ENCODE measurements at regions not wholly inside any gene's neighbourhood (a gene's known extent, or its start where the extent isn't known, plus 50 kb on each side); places are given as distances from the start of the nearest gene placed in this dataset.

GRCh38 chr4:114156371-114156770 lies 176.9 kb upstream of the ARSJ start:
- CTCF ChIA-PET (ENCODE audit: partially characterized antibody): no interaction called here
- 85% methylated on average over 1 of the region's 1 CpG; no CpG with 5 or more reads in 1 of the 2 experiments for WGBS, 2 experiments (ENCODE audit: extremely low coverage in 1 of 2, insufficient coverage in 1 of 2, insufficient read length in 1 of 2, insufficient replicate concordance in 2 of 2, low coverage in 1 of 2, low lambda C conversion rate in 2 of 2, missing lambda C conversion rate in 1 of 2)
- H3K23ac ChIP-seq (ENCODE audit: insufficient read length): no peak overlapping the region
- no peak overlapping the region for H4K5ac ChIP-seq (ENCODE audit: insufficient read length, low read depth, low read length)
- H2BK5ac ChIP-seq (ENCODE audit: low read depth, low read length): no peak overlapping the region
- H4K91ac ChIP-seq (replicated peaks; ENCODE audit: insufficient read length, low read length): no peak overlapping the region
- H2BK12ac ChIP-seq (ENCODE audit: low read depth, low read length): no peak overlapping the region
- H3K27me3 ChIP-seq (replicated peaks in 1 of 4; ENCODE audit: control insufficient read depth in 3 of 4, extremely low read depth in 1 of 4, insufficient read depth in 3 of 4, low read length in 3 of 4): no peaks in the 10 kb centered on the region
- H3K4me3 ChIP-seq (ENCODE audit: extremely low read depth in 1 of 4, insufficient read depth in 2 of 4, low read depth in 3 of 4, low read length in 4 of 4): no peak overlapping the region
- no peak for DNase-seq (ENCODE audit: low read depth in 1 of 2, low spot score in 2 of 2)
- POLR2A ChIA-PET (ENCODE audit: partially characterized antibody): no interaction called here
- no peaks in the 10 kb centered on the region for H3K9me3 ChIP-seq (ENCODE audit: insufficient read depth in 2 of 2, low read depth in 1 of 2, low read length in 1 of 2)
- H3K36me3 ChIP-seq (ENCODE audit: control insufficient read depth in 2 of 4, insufficient read depth in 4 of 4, low read length in 3 of 4): no peaks in the 10 kb centered on the region
- no peak overlapping the region for H3K27ac ChIP-seq (ENCODE audit: low read depth, low read length)
- H2BK120ac ChIP-seq (replicated peaks; ENCODE audit: low read depth, low read length): no peak overlapping the region
- H3K9ac ChIP-seq (replicated peaks in 1 of 4; ENCODE audit: extremely low read depth in 1 of 4, low read depth in 3 of 4, low read length in 3 of 4): no peak overlapping the region
- H4K8ac ChIP-seq (ENCODE audit: extremely low read depth, insufficient read depth, low read length): no peak overlapping the region
- H3K56ac ChIP-seq (replicated peaks; ENCODE audit: insufficient read length, low read depth, low read length): no peak overlapping the region
- H2AK5ac ChIP-seq (ENCODE audit: low read depth, low read length): no peak overlapping the region
- no peaks in the 10 kb centered on the region for H3K79me1 ChIP-seq (ENCODE audit: low read depth, low read length)
- no peaks in the 10 kb centered on the region for H3K23me2 ChIP-seq (ENCODE audit: low read depth, low read length)
- H3K4me2 ChIP-seq (ENCODE audit: insufficient read depth in 1 of 2, low read depth in 2 of 2, low read length in 2 of 2): no peak overlapping the region
- no peak overlapping the region for H3K14ac ChIP-seq (ENCODE audit: insufficient read length)
- H2AFZ ChIP-seq (ENCODE audit: low read length): no peak overlapping the region
- H2BK20ac ChIP-seq (ENCODE audit: low read length): no peak overlapping the region
- no peak overlapping the region for H3K18ac ChIP-seq (ENCODE audit: extremely low read depth, low read length)
- H3K4me1 ChIP-seq (replicated peaks in 1 of 4; ENCODE audit: control insufficient read depth in 3 of 4, insufficient read depth in 4 of 4, low read length in 3 of 4): no peaks in the 10 kb centered on the region
- H2BK15ac ChIP-seq (ENCODE audit: low read length): no peak overlapping the region
- H4K20me1 ChIP-seq (replicated peaks in 1 of 2; ENCODE audit: control insufficient read depth in 1 of 2, insufficient read depth in 2 of 2, low read length in 2 of 2): no peaks in the 10 kb centered on the region
- H3K4ac ChIP-seq (replicated peaks; ENCODE audit: insufficient read length, low read depth, low read length): no peak overlapping the region
- H3K79me2 ChIP-seq (ENCODE audit: control insufficient read depth in 1 of 2, insufficient read depth in 2 of 2, low read length in 2 of 2): no peaks in the 10 kb centered on the region
- FAIRE-seq: no peak
- TF ChIP-seq, protein P1, sequence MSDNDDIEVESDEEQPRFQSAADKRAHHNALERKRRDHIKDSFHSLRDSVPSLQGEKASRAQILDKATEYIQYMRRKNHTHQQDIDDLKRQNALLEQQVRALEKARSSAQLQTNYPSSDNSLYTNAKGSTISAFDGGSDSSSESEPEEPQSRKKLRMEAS (IDR thresholded peaks at IDR 0.05): no peak
- TF ChIP-seq BACH1 (IDR thresholded peaks at IDR 0.05; ENCODE audit: low read length) (no peak), BCL11A (IDR thresholded peaks at IDR 0.05; ENCODE audit: low read depth in 2 of 2, low read length in 2 of 2) (no peak), RAD21 (IDR thresholded peaks at IDR 0.05 in 1 of 2, conservative IDR thresholded peaks at IDR 0.05 in 1 of 2; ENCODE audit: low read depth in 2 of 2, low read length in 2 of 2) (no peak), CBX5 (IDR thresholded peaks at IDR 0.05; ENCODE audit: low read depth, low read length) (no peak), NRF1 (IDR thresholded peaks at IDR 0.05; ENCODE audit: low read depth, low read length) (no peak), RBBP5 (IDR thresholded peaks at IDR 0.05; ENCODE audit: borderline replicate concordance, low read depth, low read length) (no peak), KDM5A (IDR thresholded peaks at IDR 0.05; ENCODE audit: low read length) (no peak), RNF2 (IDR thresholded peaks at IDR 0.05; ENCODE audit: borderline replicate concordance, low read depth, low read length, missing control alignments, poor library complexity, severe bottlenecking) (no peak), JUND (IDR thresholded peaks at IDR 0.05; ENCODE audit: low read length) (no peak), CREB1 (IDR thresholded peaks at IDR 0.05) (no peak), GABPA (IDR thresholded peaks at IDR 0.05; ENCODE audit: borderline replicate concordance, insufficient read depth, low read length) (no peak), HDAC6 (IDR thresholded peaks at IDR 0.05; ENCODE audit: low read depth, low read length) (no peak), TEAD4 (IDR thresholded peaks at IDR 0.05; ENCODE audit: low read depth, low read length) (no peak)

All from H1 (cell line).